ENCODE measurements at regions not wholly inside any gene's neighbourhood (a gene's known extent, or its start where the extent isn't known, plus 50 kb on each side); places are given as distances from the start of the nearest gene placed in this dataset.

- no peak for TF ChIP-seq EZH2 (IDR thresholded peaks at IDR 0.05; ENCODE audit: insufficient read depth, poor library complexity, severe bottlenecking)
- TF ChIP-seq EZH2phosphoT487 (IDR thresholded peaks at IDR 0.05; ENCODE audit: insufficient read depth, low read depth): no peak
Observed at GRCh38 chr4:25487155-25487554, 110.1 kb downstream of the ANAPC4 start.

Measured in GM23248 (cell line).